K562 (cell line): ENCODE measurements at regions not wholly inside any gene's neighbourhood (a gene's known extent, or its start where the extent isn't known, plus 50 kb on each side); places are given as distances from the start of the nearest gene placed in this dataset.

Experiments used
- ATAC-seq: fragments of 200-7000 bp; cut with Tn5 transposase; 3 replicates; pipeline ENCODE4 v1.9.1; 2020; ENCODE audit warnings: moderate library complexity
- BruUV-seq: library from RNA; stranded (reverse); fragments of 400-500 nt; replicated peaks from 2 replicates; lab custom pipeline; 2021; lab: Mats Ljungman, UMichigan
- CTCF ChIA-PET: fragments of 300-600 bp; formaldehyde crosslinking; extraction: SDS; loops from one replicate; lab custom pipeline; 2021; ENCODE audit warnings: low intra/inter-chr PET ratio; lab: Yijun Ruan, JAX
- POLR2A ChIA-PET: fragments of 300-600, 350-650 bp; sonication (Branson Sonifier 250); formaldehyde crosslinking; extraction: SDS; loops from one replicate; lab custom pipeline; 2021; ENCODE audit warnings: antibody characterized with exemption, inconsistent platforms; lab: Yijun Ruan, JAX
- DNase-seq, 4 experiments: peaks; one replicate each; pipeline versions ENCODE4 v3.0.0 to v3.0.0-alpha.2; 2011 to 2018; ENCODE audit warnings: low spot score in 3 of 4, mixed read lengths in 3 of 4; ENCODE audit errors: extremely low read depth in 1 of 4
- FAIRE-seq: peaks from 2 replicates; lab custom pipeline; 2011; peaks lifted over from hg19 to GRCh38; lab: Jason Lieb, UNC
- H2AFZ ChIP-seq: 2 replicates; pipeline ENCODE4 v1.6.0; 2011; ENCODE audit warnings: low read depth, low read length, control low read depth, inconsistent platforms
- H3K27ac ChIP-seq: fragments of 200-600 bp; 3 replicates; pipeline ENCODE4 v1.8.0; 2011; ENCODE audit warnings: low read depth, mild to moderate bottlenecking, control low read depth, inconsistent platforms, low read length, moderate library complexity, mixed read lengths; ENCODE audit errors: extremely low read depth
- H3K27me3 ChIP-seq, 2 experiments: fragments of 300-600 bp in 1 of 2; 2 replicates in 1 of 2; 3 replicates in 1 of 2; pipeline versions ENCODE4 v1.6.0 to v1.8.0; 2011; ENCODE audit warnings: inconsistent platforms in 2 of 2, low read length in 2 of 2, mild to moderate bottlenecking in 1 of 2, mixed read lengths in 1 of 2, moderate library complexity in 1 of 2; ENCODE audit not compliant: control insufficient read depth in 2 of 2, insufficient read depth in 2 of 2
- H3K36me3 ChIP-seq: fragments of 300-600 bp; 3 replicates; pipeline ENCODE4 v1.8.0; 2011; ENCODE audit warnings: mild to moderate bottlenecking, low read length, inconsistent platforms; ENCODE audit not compliant: control insufficient read depth, insufficient read depth
- H3K4me1 ChIP-seq, 2 experiments: fragments of 200-600 bp in 1 of 2; replicated peaks in 1 of 2; 2 replicates in 1 of 2; 3 replicates in 1 of 2; pipeline versions ENCODE4 v1.5.1 to v1.8.0; 2011; ENCODE audit warnings: inconsistent platforms in 2 of 2, low read length in 2 of 2, mild to moderate bottlenecking in 1 of 2, mixed read lengths in 1 of 2, moderate library complexity in 1 of 2; ENCODE audit not compliant: control insufficient read depth in 2 of 2, insufficient read depth in 2 of 2
- H3K4me2 ChIP-seq: 2 replicates; pipeline ENCODE4 v1.6.1; 2011; ENCODE audit warnings: low read length, control low read depth, inconsistent platforms, mixed read lengths; ENCODE audit not compliant: insufficient read depth
- H3K4me3 ChIP-seq: fragments of 200-600 bp; sonication (generic), shearing (Covaris generic); 2 replicates; pipeline ENCODE4 v1.5.1; 2016; ENCODE audit warnings: control low read depth, inconsistent platforms
- H3K79me2 ChIP-seq: fragments of 200-600 bp; 3 replicates; pipeline ENCODE4 v1.8.0; 2011; ENCODE audit warnings: low read length, inconsistent platforms; ENCODE audit not compliant: control insufficient read depth, insufficient read depth
- H3K9ac ChIP-seq, 2 experiments: 2 replicates each; pipeline versions ENCODE4 v1.6.0 to v1.6.1; 2011; ENCODE audit warnings: low read depth in 2 of 2, low read length in 2 of 2, control low read depth in 1 of 2, inconsistent platforms in 1 of 2, mild to moderate bottlenecking in 1 of 2, mixed read lengths in 1 of 2; ENCODE audit not compliant: insufficient read depth in 1 of 2
- H3K9me1 ChIP-seq: one replicate; pipeline ENCODE4 v1.6.0; 2011; ENCODE audit warnings: inconsistent platforms, mild to moderate bottlenecking, low read length, moderate library complexity; ENCODE audit not compliant: control insufficient read depth, insufficient read depth
- H3K9me3 ChIP-seq: replicated peaks from 2 replicates; pipeline ENCODE4 v1.5.1; 2011; ENCODE audit warnings: low read depth, low read length, inconsistent platforms; ENCODE audit not compliant: control insufficient read depth, insufficient read depth
- H4K20me1 ChIP-seq: replicated peaks from 2 replicates; pipeline ENCODE4 v1.6.1; 2011; ENCODE audit warnings: low read length, inconsistent platforms, mixed read lengths; ENCODE audit not compliant: control insufficient read depth, insufficient read depth
- C11orf30 ChIP-seq: fragments of 450-650 bp; IDR thresholded peaks from 2 replicates; pipeline ENCODE4 v1.6.1; 2016; ENCODE audit warnings: low read depth, mild to moderate bottlenecking
- ETV5 ChIP-seq: sonication (generic); formaldehyde crosslinking; IDR thresholded peaks from 2 replicates; pipeline ENCODE4 v1.4.0; 2020; ENCODE audit warnings: low read depth, mild to moderate bottlenecking, missing genetic modification reagents
- FOXA1 ChIP-seq: fragments of 450-650 bp; IDR thresholded peaks from 2 replicates; pipeline ENCODE4 v1.6.1; 2016; ENCODE audit warnings: mild to moderate bottlenecking, borderline replicate concordance
- GATAD2B ChIP-seq: fragments of 450-650 bp; IDR thresholded peaks from 2 replicates; pipeline ENCODE4 v1.6.1; 2017; ENCODE audit warnings: mild to moderate bottlenecking, borderline replicate concordance
- HINFP ChIP-seq: fragments of 450-650 bp; conservative IDR thresholded peaks from 2 replicates; pipeline ENCODE4 v1.6.1; 2016; ENCODE audit warnings: missing genetic modification characterization, low read depth, mild to moderate bottlenecking, control low read depth, missing compliant biosample characterization
- PCBP2 ChIP-seq: fragments of 200-400 bp; formaldehyde crosslinking; IDR thresholded peaks from 2 replicates; pipeline ENCODE4 v1.6.1; 2018; ENCODE audit warnings: low read length, low read depth, mild to moderate bottlenecking, moderate library complexity; ENCODE audit not compliant: poor library complexity, severe bottlenecking
- PHF21A ChIP-seq: fragments of 450-650 bp; IDR thresholded peaks from 2 replicates; pipeline ENCODE4 v1.6.1; 2017; ENCODE audit warnings: low read depth, borderline replicate concordance
- POLR2A ChIP-seq: fragments of 450-650 bp; conservative IDR thresholded peaks from 2 replicates; pipeline ENCODE4 v1.6.1; 2016
- RB1 ChIP-seq: fragments of 450-650 bp; IDR thresholded peaks from 2 replicates; pipeline ENCODE4 v1.6.1; 2017; ENCODE audit warnings: low read depth, mild to moderate bottlenecking
- RERE ChIP-seq: sonication (generic); formaldehyde crosslinking; IDR thresholded peaks from 2 replicates; pipeline ENCODE4 v1.8.0; 2023; ENCODE audit warnings: missing genetic modification reagents, mild to moderate bottlenecking, borderline replicate concordance
- ZBTB12 ChIP-seq: fragments of 250-450 bp; sonication (Bioruptor Pico); IDR thresholded peaks from 2 replicates; pipeline ENCODE4 v1.4.0; 2020
- ZC3H8 ChIP-seq: fragments of 450-650 bp; IDR thresholded peaks from 2 replicates; pipeline ENCODE4 v1.6.1; 2017
- ZFX ChIP-seq: sonication (generic); formaldehyde crosslinking; IDR thresholded peaks from 2 replicates; pipeline ENCODE4 v1.8.0; 2022; ENCODE audit warnings: mild to moderate bottlenecking, missing genetic modification reagents, moderate library complexity
- ZKSCAN3 ChIP-seq: fragments of 250-450 bp; sonication (Bioruptor Pico); IDR thresholded peaks from 2 replicates; pipeline ENCODE4 v1.4.0; 2020
- ZNF124 ChIP-seq: sonication (generic); formaldehyde crosslinking; IDR thresholded peaks from 2 replicates; pipeline ENCODE4 v1.8.1; 2022; ENCODE audit warnings: missing genetic modification reagents
- in situ Hi-C: fragments of 300-500 bp; cut with MboI; formaldehyde crosslinking; loops from 4 replicates; pipeline ENCODE4 v1.15.0; 2018; ENCODE audit warnings: inconsistent platforms, mixed read lengths
- intact Hi-C: fragments of 100-400 bp; cut with micrococcal nuclease; formaldehyde crosslinking; loops from 2 replicates; pipeline ENCODE4 v1.14.2; 2022

- TF ChIP-seq HINFP (no peak), RB1 (no peak), PHF21A (no peak)
Measured at GRCh38 chr9:78131969-78132700, 100.5 kb upstream of the GNAQ start (continued).

GRCh38 chr9:78130853-78131252 is 99.2 kb upstream of the GNAQ start:
- Histone ChIP-seq H3K4me3 (no peak overlapping the region), H3K27ac (no peak overlapping the region), H3K79me2 (no peaks in the 10 kb centered on the region), H2AFZ (no peak overlapping the region), H3K4me1 (no peaks in the 10 kb centered on the region), H3K9me3 (no peaks in the 10 kb centered on the region), H3K4me2 (no peak overlapping the region), H3K27me3 (no peaks in the 10 kb centered on the region; a peak in 1 of 5 replicates), H4K20me1 (no peaks in the 10 kb centered on the region), H3K36me3 (no peaks in the 10 kb centered on the region), H3K9ac (no peak overlapping the region), H3K9me1 (no peaks in the 10 kb centered on the region)
- POLR2A ChIA-PET, result interaction anchor here (1.0 kb wide), 1 partner anchor 98 kb away, joined by 3 read pairs; no protein-coding TSS in a partner anchor
- in situ Hi-C loops, result no loop called here
- intact Hi-C loops, result no loop called here
- no TSS peak for BruUV-seq
- no peak for ATAC-seq
- no peak for DNase-seq
- FAIRE-seq, result no peak
- CTCF ChIA-PET, result no interaction called here
- TF ChIP-seq PCBP2 (no peak), ZFX (CRISPR knock-in tag) (no peak), RERE (CRISPR knock-in tag) (no peak), FOXA1 (no peak), POLR2A (no peak), ZNF124 (CRISPR knock-in tag) (no peak), C11orf30 (no peak), ETV5 (no peak), ZC3H8 (no peak), GATAD2B (no peak), ZKSCAN3 (no peak), ZBTB12 (CRISPR knock-in tag) (no peak)
- TF ChIP-seq, all 486 proteins: peak for 0
